Suprapubic skin (tissue), 4 donors: ENCODE measurements at regions not wholly inside any gene's neighbourhood (a gene's known extent, or its start where the extent isn't known, plus 50 kb on each side); places are given as distances from the start of the nearest gene placed in this dataset.
"Not testable (repeated sequence)": the region's sequence is repeated elsewhere in the genome, so short reads cannot be mapped to it uniquely, and the experiment has no call there.

ENCODE experiments used
- DNase-seq, 2 donors: peaks; one replicate each; pipeline ENCODE4 v3.0.0-alpha.2; 2019; ENCODE audit warnings: low spot score in 2 of 2
- H3K27ac ChIP-seq: fragments of 200-600 bp; sonication (generic); one replicate; pipeline ENCODE4 v1.5.1; 2019
- H3K27me3 ChIP-seq: fragments of 200-600 bp; sonication (generic); one replicate; pipeline ENCODE4 v1.5.1; 2019
- H3K36me3 ChIP-seq: fragments of 200-600 bp; sonication (generic); one replicate; pipeline ENCODE4 v1.5.1; 2019
- H3K4me1 ChIP-seq: fragments of 200-600 bp; sonication (generic); one replicate; pipeline ENCODE4 v1.5.1; 2019
- H3K4me3 ChIP-seq: fragments of 200-600 bp; sonication (generic); one replicate; pipeline ENCODE4 v1.5.1; 2019; ENCODE audit warnings: mild to moderate bottlenecking
- H3K9me3 ChIP-seq: fragments of 200-600 bp; sonication (generic); one replicate; pipeline ENCODE4 v1.5.1; 2019
- CTCF ChIP-seq, 2 donors: fragments of 200-600 bp in 1 of 2; fragments of 450-650 bp in 1 of 2; sonication (generic) in 1 of 2; IDR thresholded peaks; one replicate each; pipeline ENCODE4 v1.5.1; 2016 to 2019; ENCODE audit warnings: antibody characterized with exemption in 2 of 2, mild to moderate bottlenecking in 1 of 2, moderate library complexity in 1 of 2
- EP300 ChIP-seq: sonication (generic); formaldehyde crosslinking; IDR thresholded peaks from one replicate; pipeline ENCODE4 v1.6.1; 2017; ENCODE audit warnings: antibody characterized with exemption
- POLR2A ChIP-seq, 2 donors: fragments of 450-650 bp; IDR thresholded peaks; one replicate each; pipeline ENCODE4 v1.6.1; 2017; ENCODE audit warnings: antibody characterized with exemption in 2 of 2, mild to moderate bottlenecking in 2 of 2, moderate library complexity in 2 of 2
- POLR2AphosphoS5 ChIP-seq, 3 donors: sonication (generic); formaldehyde crosslinking; IDR thresholded peaks; one replicate each; pipeline ENCODE4 v1.6.1; 2017; ENCODE audit warnings: antibody characterized with exemption in 3 of 3
- WGBS: methylation state at CpG from one replicate; pipeline ENCODE4 v1.1.5; 2018; 5-methylcytosine and 5-hydroxymethylcytosine counted together

- Histone ChIP-seq H3K9me3 (no peaks in the 10 kb centered on the region), H3K27me3 (no peaks in the 10 kb centered on the region), H3K27ac (no peak overlapping the region), H3K4me1 (no peaks in the 10 kb centered on the region), H3K36me3 (no peaks in the 10 kb centered on the region), H3K4me3 (no peak overlapping the region)
- TF ChIP-seq POLR2A (IDR thresholded peaks at IDR 0.05) (no peak), CTCF (IDR thresholded peaks at IDR 0.05) (no peak), POLR2AphosphoS5 (IDR thresholded peaks at IDR 0.05) (no peak), EP300 (no peak)
- 87% methylated on average over 5 of the region's 5 CpGs for WGBS
- no peak for DNase-seq
Observed at GRCh38 chr18:51562866-51563265, 365.4 kb upstream of the MEX3C start.

GRCh38 chr18:51563396-51563795, 365.9 kb upstream of the MEX3C start:
- Histone ChIP-seq H3K4me3 (no peak overlapping the region), H3K27ac (no peak overlapping the region), H3K27me3 (no peaks in the 10 kb centered on the region), H3K36me3 (no peaks in the 10 kb centered on the region), H3K9me3 (no peaks in the 10 kb centered on the region), H3K4me1 (no peaks in the 10 kb centered on the region)
- WGBS: 63% methylated on average over 6 of the region's 6 CpGs
- TF ChIP-seq POLR2A (IDR thresholded peaks at IDR 0.05) (no peak), EP300 (no peak), POLR2AphosphoS5 (IDR thresholded peaks at IDR 0.05) (no peak), CTCF (IDR thresholded peaks at IDR 0.05) (no peak)
- DNase-seq: no peak

GRCh38 chr18:51568151-51568550, 370.7 kb upstream of the MEX3C start:
- no peak for DNase-seq

GRCh38 chr18:51569153-51569552, 371.7 kb upstream of the MEX3C start:
- Histone ChIP-seq H3K27me3 (no peaks in the 10 kb centered on the region), H3K36me3 (no peaks in the 10 kb centered on the region), H3K27ac (no peak overlapping the region), H3K4me1 (no peaks in the 10 kb centered on the region), H3K4me3 (no peak overlapping the region), H3K9me3 (no peaks in the 10 kb centered on the region)
- WGBS: 72% methylated on average over 2 of the region's 2 CpGs
- TF ChIP-seq EP300 (no peak), POLR2A (IDR thresholded peaks at IDR 0.05) (no peak), CTCF (IDR thresholded peaks at IDR 0.05) (no peak), POLR2AphosphoS5 (IDR thresholded peaks at IDR 0.05) (no peak)
- DNase-seq: no peak

More at GRCh38 chr18:51568151-51568550, 370.7 kb upstream of the MEX3C start:
- Histone ChIP-seq H3K4me3 (no peak overlapping the region), H3K4me1 (no peaks in the 10 kb centered on the region), H3K27ac (no peak overlapping the region), H3K27me3 (no peaks in the 10 kb centered on the region), H3K9me3 (no peaks in the 10 kb centered on the region), H3K36me3 (no peaks in the 10 kb centered on the region)
- no peak for TF ChIP-seq POLR2A (IDR thresholded peaks at IDR 0.05)
- no peak for TF ChIP-seq POLR2AphosphoS5 (IDR thresholded peaks at IDR 0.05)
- no peak for TF ChIP-seq CTCF (IDR thresholded peaks at IDR 0.05)
- no peak for TF ChIP-seq EP300
- WGBS: 44% methylated on average over 1 of the region's 1 CpG

GRCh38 chr18:51569561-51569960, 372.1 kb upstream of the MEX3C start:
- Histone ChIP-seq H3K4me1 (no peaks in the 10 kb centered on the region), H3K27me3 (no peaks in the 10 kb centered on the region), H3K36me3 (no peaks in the 10 kb centered on the region), H3K9me3 (no peaks in the 10 kb centered on the region), H3K4me3 (no peak overlapping the region), H3K27ac (no peak overlapping the region)
- WGBS: 44% methylated on average over 2 of the region's 2 CpGs
- TF ChIP-seq CTCF (IDR thresholded peaks at IDR 0.05): no peak
- no peak for TF ChIP-seq POLR2A (IDR thresholded peaks at IDR 0.05)
- TF ChIP-seq EP300: no peak
- no peak for TF ChIP-seq POLR2AphosphoS5 (IDR thresholded peaks at IDR 0.05)
- DNase-seq: no peak

GRCh38 chr18:51570071-51570470, 372.6 kb upstream of the MEX3C start:
- not testable (repeated sequence) for H3K27me3 ChIP-seq, DNase-seq, H3K27ac ChIP-seq, H3K4me1 ChIP-seq, H3K9me3 ChIP-seq, H3K4me3 ChIP-seq, H3K36me3 ChIP-seq
- WGBS: 86% methylated on average over 4 of the region's 4 CpGs

GRCh38 chr18:51573886-51574285, 376.4 kb upstream of the MEX3C start:
- not testable (repeated sequence) for H3K9me3 ChIP-seq, DNase-seq, H3K4me3 ChIP-seq, H3K27me3 ChIP-seq, H3K4me1 ChIP-seq, H3K36me3 ChIP-seq, H3K27ac ChIP-seq
- WGBS: 89% methylated on average over 7 of the region's 8 CpGs
